H1 (cell line): ENCODE measurements at regions not wholly inside any gene's neighbourhood (a gene's known extent, or its start where the extent isn't known, plus 50 kb on each side); places are given as distances from the start of the nearest gene placed in this dataset.

Experiments
- CTCF ChIA-PET: fragments of 300-600 bp; sonication (Branson Sonifier 250); formaldehyde crosslinking; loops from one replicate; lab custom pipeline; 2021; ENCODE audit not compliant: partially characterized antibody; lab: Charles Lee
- POLR2A ChIA-PET: fragments of 300-600 bp; sonication (Branson Sonifier 250); formaldehyde crosslinking; loops from one replicate; lab custom pipeline; 2021; ENCODE audit warnings: inconsistent platforms; ENCODE audit not compliant: partially characterized antibody; lab: Charles Lee
- DNase-seq, 2 experiments: peaks; one replicate each; pipeline versions ENCODE4 v3.0.0 to v3.0.0-alpha.2; 2010 to 2022; ENCODE audit warnings: low spot score in 2 of 2, low read depth in 1 of 2, mixed read lengths in 1 of 2
- FAIRE-seq: peaks from 2 replicates; lab custom pipeline; 2011; peaks lifted over from hg19 to GRCh38; lab: Jason Lieb, UNC
- H2AFZ ChIP-seq: 2 replicates; pipeline ENCODE4 v1.8.1; 2012; ENCODE audit warnings: low read length, inconsistent platforms
- H2AK5ac ChIP-seq: 2 replicates; pipeline ENCODE4 v1.6.1; 2013; ENCODE audit warnings: low read depth, low read length
- H2BK120ac ChIP-seq: replicated peaks from 2 replicates; pipeline ENCODE3; 2013; ENCODE audit warnings: low read depth, low read length, inconsistent platforms
- H2BK12ac ChIP-seq: 2 replicates; pipeline ENCODE4 v1.6.1; 2013; ENCODE audit warnings: low read depth, low read length
- H2BK15ac ChIP-seq: 2 replicates; pipeline ENCODE4 v1.6.1; 2013; ENCODE audit warnings: low read length
- H2BK20ac ChIP-seq: 2 replicates; pipeline ENCODE4 v1.6.1; 2013; ENCODE audit warnings: low read length
- H2BK5ac ChIP-seq: 2 replicates; pipeline ENCODE4 v1.6.1; 2013; ENCODE audit warnings: low read depth, low read length
- H3K14ac ChIP-seq: 2 replicates; pipeline ENCODE4 v1.6.1; 2013; ENCODE audit warnings: inconsistent platforms; ENCODE audit not compliant: insufficient read length
- H3K18ac ChIP-seq: 2 replicates; pipeline ENCODE4 v1.6.1; 2013; ENCODE audit warnings: low read length; ENCODE audit errors: extremely low read depth
- H3K23ac ChIP-seq: 2 replicates; pipeline ENCODE4 v1.6.1; 2013; ENCODE audit warnings: inconsistent platforms; ENCODE audit not compliant: insufficient read length
- H3K23me2 ChIP-seq: 2 replicates; pipeline ENCODE4 v1.6.1; 2013; ENCODE audit warnings: low read depth, low read length
- H3K27ac ChIP-seq: 2 replicates; pipeline ENCODE4 v1.6.1; 2011; ENCODE audit warnings: low read depth, low read length, inconsistent platforms
- H3K27me3 ChIP-seq, 4 experiments: replicated peaks in 1 of 4; 1 replicate in 1 of 4; 2 replicates in 3 of 4; pipeline versions ENCODE4 v1.6.1 to v1.8.1; 2011 to 2013; ENCODE audit warnings: low read length in 3 of 4, mild to moderate bottlenecking in 3 of 4, inconsistent platforms in 2 of 4, mixed read lengths in 2 of 4, moderate library complexity in 1 of 4; ENCODE audit not compliant: control insufficient read depth in 3 of 4, insufficient read depth in 3 of 4; ENCODE audit errors: extremely low read depth in 1 of 4
- H3K36me3 ChIP-seq, 4 experiments: 2 replicates each; pipeline versions ENCODE4 v1.6.1 to v1.8.1; 2011 to 2013; ENCODE audit warnings: mild to moderate bottlenecking in 4 of 4, low read length in 3 of 4, moderate library complexity in 2 of 4, control low read depth in 1 of 4, inconsistent platforms in 1 of 4; ENCODE audit not compliant: insufficient read depth in 4 of 4, control insufficient read depth in 2 of 4
- H3K4ac ChIP-seq: replicated peaks from 2 replicates; pipeline ENCODE3; 2013; ENCODE audit warnings: low read length, low read depth, mixed read lengths, inconsistent platforms; ENCODE audit not compliant: insufficient read length
- H3K4me1 ChIP-seq, 4 experiments: replicated peaks in 1 of 4; 1 replicate in 1 of 4; 2 replicates in 3 of 4; pipeline versions ENCODE4 v1.6.1 to v1.8.1; 2011 to 2013; ENCODE audit warnings: low read length in 3 of 4, inconsistent platforms in 2 of 4, mixed read lengths in 1 of 4; ENCODE audit not compliant: insufficient read depth in 4 of 4, control insufficient read depth in 3 of 4
- H3K4me2 ChIP-seq, 2 experiments: 2 replicates each; pipeline versions ENCODE4 v1.6.1 to v1.8.1; 2011 to 2013; ENCODE audit warnings: low read depth in 2 of 2, low read length in 2 of 2, control low read depth in 1 of 2, inconsistent platforms in 1 of 2, mild to moderate bottlenecking in 1 of 2; ENCODE audit not compliant: insufficient read depth in 1 of 2
- H3K4me3 ChIP-seq, 4 experiments: fragments of 200-600, 300-600 bp in 1 of 4; sonication (generic), shearing (Covaris generic), sonication (Bioruptor Twin) in 1 of 4; 2 replicates each; pipeline versions ENCODE4 v1.5.1 to v1.8.1; 2011 to 2016; ENCODE audit warnings: low read length in 4 of 4, low read depth in 3 of 4, control low read depth in 2 of 4, inconsistent platforms in 2 of 4, mild to moderate bottlenecking in 2 of 4, mixed read lengths in 1 of 4, moderate library complexity in 1 of 4; ENCODE audit not compliant: insufficient read depth in 2 of 4; ENCODE audit errors: extremely low read depth in 1 of 4
- H3K56ac ChIP-seq: replicated peaks from 2 replicates; pipeline ENCODE3; 2013; ENCODE audit warnings: low read depth, mild to moderate bottlenecking, mixed read lengths, low read length, inconsistent platforms; ENCODE audit not compliant: insufficient read length
- H3K79me1 ChIP-seq: 2 replicates; pipeline ENCODE4 v1.6.1; 2013; ENCODE audit warnings: low read depth, low read length, control low read depth
- H3K79me2 ChIP-seq, 2 experiments: 2 replicates each; pipeline versions ENCODE4 v1.6.1 to v1.8.1; 2012 to 2013; ENCODE audit warnings: low read length in 2 of 2, mild to moderate bottlenecking in 2 of 2, inconsistent platforms in 1 of 2; ENCODE audit not compliant: insufficient read depth in 2 of 2, control insufficient read depth in 1 of 2
- H3K9ac ChIP-seq, 4 experiments: replicated peaks in 1 of 4; 1 replicate in 1 of 4; 2 replicates in 3 of 4; pipeline versions ENCODE4 v1.6.1 to v1.8.1; 2011 to 2013; ENCODE audit warnings: low read depth in 3 of 4, low read length in 3 of 4, control low read depth in 2 of 4, mild to moderate bottlenecking in 2 of 4, moderate library complexity in 2 of 4, inconsistent platforms in 1 of 4; ENCODE audit errors: extremely low read depth in 1 of 4
- H3K9me3 ChIP-seq, 2 experiments: 2 replicates each; pipeline versions ENCODE4 v1.6.1 to v1.8.1; 2012 to 2013; ENCODE audit warnings: mild to moderate bottlenecking in 2 of 2, moderate library complexity in 2 of 2, control low read depth in 1 of 2, inconsistent platforms in 1 of 2, low read depth in 1 of 2, low read length in 1 of 2, mixed read lengths in 1 of 2; ENCODE audit not compliant: insufficient read depth in 2 of 2
- H4K20me1 ChIP-seq, 2 experiments: replicated peaks in 1 of 2; 2 replicates each; pipeline versions ENCODE3 to v1.8.1; 2011 to 2013; ENCODE audit warnings: inconsistent platforms in 2 of 2, low read length in 2 of 2, mild to moderate bottlenecking in 1 of 2; ENCODE audit not compliant: insufficient read depth in 2 of 2, control insufficient read depth in 1 of 2
- H4K5ac ChIP-seq: 2 replicates; pipeline ENCODE4 v1.6.1; 2013; ENCODE audit warnings: low read length, low read depth, mixed read lengths, inconsistent platforms; ENCODE audit not compliant: insufficient read length
- H4K8ac ChIP-seq: 2 replicates; pipeline ENCODE4 v1.8.0; 2013; ENCODE audit warnings: mild to moderate bottlenecking, moderate library complexity, low read length, inconsistent platforms; ENCODE audit not compliant: insufficient read depth; ENCODE audit errors: extremely low read depth
- H4K91ac ChIP-seq: replicated peaks from 2 replicates; pipeline ENCODE3; 2013; ENCODE audit warnings: low read length, mixed read lengths, inconsistent platforms; ENCODE audit not compliant: insufficient read length
- ASH2L ChIP-seq: fragments of 200-600, 300-600 bp; sonication (generic); IDR thresholded peaks from one replicate; pipeline ENCODE4 v1.7.1; 2017; ENCODE audit warnings: low read length
- CBX8 ChIP-seq: fragments of 300-800, 300-1000 bp; sonication (generic); IDR thresholded peaks from 2 replicates; pipeline ENCODE4 v1.7.1; 2016; ENCODE audit warnings: low read depth, low read length, borderline replicate concordance
- CHD1 ChIP-seq: IDR thresholded peaks from 2 replicates; pipeline ENCODE4 v1.6.1; 2012; ENCODE audit warnings: low read depth, low read length, improper control_type of control experiment
- GTF2F1 ChIP-seq: IDR thresholded peaks from 2 replicates; pipeline ENCODE4 v1.6.1; 2012; ENCODE audit warnings: low read depth, low read length, improper control_type of control experiment, borderline replicate concordance
- RBBP5 ChIP-seq: IDR thresholded peaks from 2 replicates; pipeline ENCODE4 v1.7.1; 2012; ENCODE audit warnings: low read depth, mild to moderate bottlenecking, inconsistent platforms, low read length, moderate library complexity, borderline replicate concordance
- SIN3A ChIP-seq, 2 experiments: IDR thresholded peaks in 1 of 2; conservative IDR thresholded peaks in 1 of 2; 2 replicates each; pipeline ENCODE4 v1.6.1; 2011 to 2012; ENCODE audit warnings: low read length in 2 of 2, improper control_type of control experiment in 1 of 2, low read depth in 1 of 2, mild to moderate bottlenecking in 1 of 2
- SIRT6 ChIP-seq: IDR thresholded peaks from one replicate; pipeline ENCODE4 v1.7.1; 2012; ENCODE audit warnings: low read length, inconsistent platforms
- SP4 ChIP-seq: IDR thresholded peaks from 2 replicates; pipeline ENCODE4 v1.6.1; 2012; ENCODE audit warnings: low read length, inconsistent platforms
- SRF ChIP-seq: IDR thresholded peaks from 2 replicates; pipeline ENCODE4 v1.6.1; 2011; ENCODE audit warnings: mild to moderate bottlenecking, low read depth, low read length, moderate library complexity
- WGBS, 2 experiments: shearing (Covaris generic) in 1 of 2; methylation state at CpG; one replicate each; pipeline versions ENCODE4 v1.1.6 to v1.1.7; 2013 to 2015; ENCODE audit warnings: low lambda C conversion rate in 2 of 2, mixed read lengths in 2 of 2, inconsistent platforms in 1 of 2, low coverage in 1 of 2, missing lambda C conversion rate in 1 of 2; ENCODE audit not compliant: insufficient replicate concordance in 2 of 2, insufficient coverage in 1 of 2, insufficient read length in 1 of 2; ENCODE audit errors: extremely low coverage in 1 of 2, missing lambda C conversion rate in 1 of 2; 5-methylcytosine and 5-hydroxymethylcytosine counted together

GRCh38 chr12:105924526-105925208, 214.1 kb downstream of the NUAK1 start:
- no peak overlapping the region for H3K27ac ChIP-seq
- no peak overlapping the region for H3K18ac ChIP-seq
- H2BK15ac ChIP-seq, result no peak overlapping the region
- no peak overlapping the region for H2BK20ac ChIP-seq
- no peak overlapping the region for H3K56ac ChIP-seq
- ChIA-PET POLR2A (no interaction called here), CTCF (no interaction called here)
- H3K4me3 ChIP-seq, result no peak overlapping the region
- no peak overlapping the region for H3K23ac ChIP-seq
- H4K8ac ChIP-seq, result no peak overlapping the region
- no peaks in the 10 kb centered on the region for H3K27me3 ChIP-seq
- no peaks in the 10 kb centered on the region for H3K9me3 ChIP-seq
- no peak overlapping the region for H4K91ac ChIP-seq
- FAIRE-seq (no peak), DNase-seq (no peak)
- H4K20me1 ChIP-seq, result no peaks in the 10 kb centered on the region
- TF ChIP-seq RBBP5 (no peak), CHD1 (no peak), SRF (no peak), SIRT6 (no peak), SIN3A (conservative IDR thresholded peaks at IDR 0.05 in 1 of 2, IDR thresholded peaks at IDR 0.05 in 1 of 2; ENCODE audit: low read depth in 1 of 2, low read length in 2 of 2) (no peak), GTF2F1 (no peak), SP4 (no peak), ASH2L (no peak), CBX8 (no peak)
- no peaks in the 10 kb centered on the region for H3K36me3 ChIP-seq
- no peak overlapping the region for H4K5ac ChIP-seq
- H3K9ac ChIP-seq, result no peak overlapping the region
- peaks cover 2% of the 10 kb centered on the region; the same call in 1 of the 2 replicates for H3K23me2 ChIP-seq
- H3K4me2 ChIP-seq, result no peak overlapping the region
- no peaks in the 10 kb centered on the region for H3K79me2 ChIP-seq
- no peak overlapping the region for H3K4ac ChIP-seq
- H2AFZ ChIP-seq, result peak overlapping the region; percentile 57; the same call in 1 of the 2 replicates
- H2BK12ac ChIP-seq, result no peak overlapping the region
- H2BK120ac ChIP-seq, result no peak overlapping the region
- H2AK5ac ChIP-seq, result no peak overlapping the region
- no peak overlapping the region for H3K14ac ChIP-seq
- WGBS, 2 experiments, result 84% methylated on average over 7 of the region's 7 CpGs; no CpG with 5 or more reads in 1 of the 2 experiments
- H3K4me1 ChIP-seq, result no peaks in the 10 kb centered on the region
- H3K79me1 ChIP-seq, result no peaks in the 10 kb centered on the region
- no peak overlapping the region for H2BK5ac ChIP-seq
